ENCODE measurements at regions not wholly inside any gene's neighbourhood (a gene's known extent, or its start where the extent isn't known, plus 50 kb on each side); places are given as distances from the start of the nearest gene placed in this dataset.

DNA sequence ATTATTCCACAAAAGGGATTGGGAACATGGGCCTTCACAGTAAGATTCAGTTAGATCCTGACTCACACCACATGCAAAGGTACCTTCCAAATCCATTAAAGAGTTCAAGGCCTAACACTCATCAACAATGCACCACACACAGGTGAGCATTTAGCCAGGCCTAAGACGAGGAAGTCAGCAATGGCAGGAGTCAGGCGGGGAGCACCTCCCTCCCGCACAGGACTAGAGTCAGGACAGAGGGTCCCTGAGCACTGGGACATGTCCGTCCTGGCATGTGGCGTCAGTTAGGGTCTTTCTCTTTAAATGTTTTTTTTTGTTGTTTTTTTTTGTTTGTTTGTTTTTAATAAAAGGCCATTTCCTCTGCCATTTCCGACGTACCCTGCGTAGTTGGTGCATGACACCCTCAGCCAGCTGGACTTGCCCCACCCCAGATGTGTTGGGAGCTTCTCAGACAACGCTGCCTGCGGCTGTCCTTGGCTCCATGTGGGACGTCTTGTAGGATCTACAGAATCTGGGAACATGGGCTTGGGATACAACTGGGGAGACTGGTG lies 1458.6 kb downstream of the BRD1 start:
- TF ChIP-seq, protein P1, sequence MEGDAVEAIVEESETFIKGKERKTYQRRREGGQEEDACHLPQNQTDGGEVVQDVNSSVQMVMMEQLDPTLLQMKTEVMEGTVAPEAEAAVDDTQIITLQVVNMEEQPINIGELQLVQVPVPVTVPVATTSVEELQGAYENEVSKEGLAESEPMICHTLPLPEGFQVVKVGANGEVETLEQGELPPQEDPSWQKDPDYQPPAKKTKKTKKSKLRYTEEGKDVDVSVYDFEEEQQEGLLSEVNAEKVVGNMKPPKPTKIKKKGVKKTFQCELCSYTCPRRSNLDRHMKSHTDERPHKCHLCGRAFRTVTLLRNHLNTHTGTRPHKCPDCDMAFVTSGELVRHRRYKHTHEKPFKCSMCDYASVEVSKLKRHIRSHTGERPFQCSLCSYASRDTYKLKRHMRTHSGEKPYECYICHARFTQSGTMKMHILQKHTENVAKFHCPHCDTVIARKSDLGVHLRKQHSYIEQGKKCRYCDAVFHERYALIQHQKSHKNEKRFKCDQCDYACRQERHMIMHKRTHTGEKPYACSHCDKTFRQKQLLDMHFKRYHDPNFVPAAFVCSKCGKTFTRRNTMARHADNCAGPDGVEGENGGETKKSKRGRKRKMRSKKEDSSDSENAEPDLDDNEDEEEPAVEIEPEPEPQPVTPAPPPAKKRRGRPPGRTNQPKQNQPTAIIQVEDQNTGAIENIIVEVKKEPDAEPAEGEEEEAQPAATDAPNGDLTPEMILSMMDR (IDR thresholded peaks at IDR 0.05; ENCODE audit: insufficient read depth, missing control alignments): no peak
- DNase-seq (ENCODE audit: insufficient read length, low spot score) (no peak), FAIRE-seq (no peak)

DNA sequence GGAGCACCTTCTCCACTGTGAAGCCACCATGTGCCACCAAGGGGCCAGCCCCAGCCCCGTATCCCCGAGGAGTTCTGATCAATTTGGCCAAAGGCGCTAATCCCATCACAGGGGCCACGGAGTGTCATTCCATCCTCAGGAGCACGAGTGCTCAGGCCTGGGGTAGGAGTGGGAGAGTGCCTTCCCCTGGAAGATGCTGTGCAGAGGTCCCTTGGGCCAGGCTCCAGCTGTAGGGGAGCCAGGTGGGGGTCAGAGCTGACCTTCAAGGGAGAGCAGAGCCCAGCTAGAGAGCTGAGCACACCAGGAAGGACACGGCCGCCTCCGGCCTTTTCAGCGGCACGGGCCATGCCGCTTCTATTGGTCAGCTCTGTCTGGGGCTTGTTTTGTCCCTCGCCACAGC lies 1459.9 kb downstream of the BRD1 start:
- no peak for FAIRE-seq
- DNase-seq (ENCODE audit: insufficient read length, low spot score): no peak
- TF ChIP-seq, protein P1 (IDR thresholded peaks at IDR 0.05; ENCODE audit: insufficient read depth, missing control alignments): no peak

DNA sequence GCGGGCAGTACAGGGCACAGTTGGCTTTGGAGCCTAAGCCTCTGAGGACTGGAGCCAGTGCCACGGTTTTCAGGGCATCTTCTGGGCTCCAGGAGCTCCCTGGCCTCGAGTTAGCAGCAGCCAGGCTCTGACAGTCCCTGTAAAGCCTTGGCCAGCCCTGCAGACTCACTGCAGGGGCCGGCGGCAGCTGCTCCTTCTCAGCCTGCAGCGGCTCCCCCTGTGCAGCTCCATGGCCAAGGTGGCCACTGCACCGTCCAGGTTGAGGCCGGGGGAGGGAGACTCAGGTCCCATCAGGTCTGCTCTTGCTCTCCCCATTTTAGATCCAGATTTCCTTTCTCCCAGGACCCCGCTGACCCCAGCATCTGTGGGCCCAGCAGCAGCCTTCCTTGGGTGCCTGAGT lies 1461.1 kb downstream of the BRD1 start:
- TF ChIP-seq, protein P1 (IDR thresholded peaks at IDR 0.05; ENCODE audit: insufficient read depth, missing control alignments): no peak
- FAIRE-seq (no peak), DNase-seq (ENCODE audit: insufficient read length, low spot score) (no peak)

DNA sequence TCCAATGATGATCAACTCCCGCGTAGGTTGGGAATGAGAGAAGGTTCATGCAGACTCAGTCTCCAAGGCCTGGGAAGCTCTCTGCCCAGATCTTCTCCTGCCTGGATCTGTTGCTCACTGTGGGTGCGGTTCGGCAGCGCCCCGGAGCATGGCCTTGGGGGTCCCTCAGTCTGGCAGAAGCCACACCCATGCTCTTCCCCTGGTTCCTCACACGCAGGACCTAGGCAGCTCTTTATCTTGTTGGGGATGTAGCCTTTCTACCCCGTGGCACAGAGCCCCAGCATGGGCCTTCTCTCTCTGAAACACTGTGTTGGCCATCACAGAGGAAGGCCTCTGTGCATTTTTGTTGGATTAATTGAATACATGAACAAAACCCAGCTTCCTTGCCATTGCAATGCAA lies 1461.6 kb downstream of the BRD1 start:
- no peak for DNase-seq (ENCODE audit: insufficient read length, low spot score)
- TF ChIP-seq, protein P1 (IDR thresholded peaks at IDR 0.05; ENCODE audit: insufficient read depth, missing control alignments): no peak
- no peak for FAIRE-seq

DNA sequence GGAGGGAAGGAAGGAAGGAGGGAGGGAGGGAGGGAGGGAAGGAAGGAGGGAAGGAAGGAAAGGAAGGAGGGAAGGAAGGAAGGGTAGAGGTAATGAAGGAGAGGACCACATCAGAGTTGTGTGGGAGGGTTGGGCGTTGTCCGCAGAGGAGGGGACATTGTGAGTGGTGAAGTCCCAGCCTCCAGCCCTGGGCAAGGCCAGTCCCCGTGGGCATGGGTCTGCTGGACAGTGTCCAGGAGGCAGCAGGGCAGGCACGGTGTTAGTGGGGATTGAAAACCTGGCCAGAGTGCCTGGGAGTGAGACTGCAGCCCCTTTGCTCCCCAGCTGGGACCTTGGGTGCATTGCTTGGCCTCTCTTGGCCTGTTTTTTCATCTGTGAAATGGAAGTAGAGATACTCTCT lies 1462.3 kb downstream of the BRD1 start:
- DNase-seq (ENCODE audit: insufficient read length, low spot score) (no peak), FAIRE-seq (no peak)
- TF ChIP-seq, protein P1 (IDR thresholded peaks at IDR 0.05; ENCODE audit: insufficient read depth, missing control alignments): no peak

DNA sequence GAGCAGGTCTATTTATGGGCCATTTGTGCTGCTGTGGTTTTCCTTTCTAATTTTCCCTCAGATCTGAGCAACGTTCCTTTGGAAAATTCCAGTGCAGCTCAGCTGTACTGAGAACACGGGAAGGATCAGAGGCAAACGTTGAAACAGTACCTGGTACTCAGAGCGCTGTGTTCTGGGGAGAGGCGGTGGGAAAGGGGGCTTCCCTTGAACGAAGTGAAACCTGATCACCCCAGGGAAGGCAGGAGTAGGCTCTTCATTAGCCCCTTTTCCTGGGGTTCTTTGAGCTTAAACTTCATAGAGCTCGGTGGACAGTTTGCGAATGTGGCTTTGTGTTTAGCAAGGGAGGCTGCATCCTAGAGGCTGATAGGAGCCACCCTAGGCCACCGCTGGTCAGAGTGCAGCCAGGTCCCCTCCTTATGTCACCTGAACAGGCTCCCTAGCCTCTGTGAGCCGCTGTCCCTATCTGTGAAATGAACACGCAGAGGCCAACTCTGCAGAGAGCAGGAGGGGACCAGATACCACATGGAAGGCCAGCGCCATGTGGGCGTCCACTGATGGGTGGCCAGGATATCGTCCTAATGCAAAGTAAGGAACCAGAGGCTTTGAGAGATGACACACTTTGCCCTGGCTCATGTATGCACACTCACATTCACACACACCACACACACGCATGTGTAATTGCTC lies 1464.8 kb downstream of the BRD1 start:
- TF ChIP-seq, protein P1 (IDR thresholded peaks at IDR 0.05; ENCODE audit: insufficient read depth, missing control alignments): no peak
- FAIRE-seq (no peak), DNase-seq (ENCODE audit: insufficient read length, low spot score) (no peak)

DNA sequence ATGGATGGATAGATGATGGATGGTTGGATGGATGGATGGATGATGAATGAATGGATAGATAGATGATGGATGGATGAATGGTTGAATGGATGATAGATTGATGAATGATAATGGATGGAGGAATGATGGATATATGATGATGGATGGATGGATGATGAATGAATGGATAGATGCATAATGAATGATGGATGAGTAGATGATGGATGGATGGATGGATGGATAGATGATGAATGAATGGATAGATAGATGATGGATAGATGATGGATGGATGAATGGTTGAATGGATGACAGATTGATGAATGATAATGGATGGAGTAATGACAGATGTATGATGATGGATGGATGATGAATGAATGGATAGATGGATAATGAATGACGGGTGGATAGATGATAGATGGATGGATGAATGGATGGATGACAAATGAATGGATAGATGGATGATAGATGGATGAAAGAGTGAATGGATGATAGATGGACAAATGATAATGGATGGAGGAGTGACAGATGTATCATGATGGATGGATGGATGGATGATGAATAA lies 1466.5 kb downstream of the BRD1 start:
- TF ChIP-seq, protein P1 (IDR thresholded peaks at IDR 0.05; ENCODE audit: insufficient read depth, missing control alignments): no peak
- FAIRE-seq (no peak), DNase-seq (ENCODE audit: insufficient read length, low spot score) (no peak)

Data from D721Med (cell line).